ENCODE measurements at regions not wholly inside any gene's neighbourhood (a gene's known extent, or its start where the extent isn't known, plus 50 kb on each side); places are given as distances from the start of the nearest gene placed in this dataset.

DNA sequence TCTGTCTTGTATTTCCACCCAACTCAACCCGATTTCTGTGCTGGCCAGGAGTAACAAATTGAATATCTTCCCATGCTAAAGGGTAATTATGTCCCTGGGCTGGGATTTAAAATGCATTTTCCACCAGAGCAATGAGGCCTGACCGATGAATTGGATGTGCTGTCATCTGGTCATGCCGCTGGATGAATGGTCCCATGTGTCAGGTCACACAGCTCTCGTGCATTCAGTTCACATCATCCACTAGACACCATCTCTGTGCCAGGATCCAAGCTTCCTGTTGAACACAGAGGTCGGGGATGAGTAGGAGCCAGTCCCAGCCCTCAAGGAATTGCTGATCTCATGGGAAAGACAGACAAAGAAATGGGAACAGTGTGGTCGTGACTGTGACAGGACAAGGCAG lies 200.8 kb downstream of the ADRA2A start:
- TF ChIP-seq, protein P1, sequence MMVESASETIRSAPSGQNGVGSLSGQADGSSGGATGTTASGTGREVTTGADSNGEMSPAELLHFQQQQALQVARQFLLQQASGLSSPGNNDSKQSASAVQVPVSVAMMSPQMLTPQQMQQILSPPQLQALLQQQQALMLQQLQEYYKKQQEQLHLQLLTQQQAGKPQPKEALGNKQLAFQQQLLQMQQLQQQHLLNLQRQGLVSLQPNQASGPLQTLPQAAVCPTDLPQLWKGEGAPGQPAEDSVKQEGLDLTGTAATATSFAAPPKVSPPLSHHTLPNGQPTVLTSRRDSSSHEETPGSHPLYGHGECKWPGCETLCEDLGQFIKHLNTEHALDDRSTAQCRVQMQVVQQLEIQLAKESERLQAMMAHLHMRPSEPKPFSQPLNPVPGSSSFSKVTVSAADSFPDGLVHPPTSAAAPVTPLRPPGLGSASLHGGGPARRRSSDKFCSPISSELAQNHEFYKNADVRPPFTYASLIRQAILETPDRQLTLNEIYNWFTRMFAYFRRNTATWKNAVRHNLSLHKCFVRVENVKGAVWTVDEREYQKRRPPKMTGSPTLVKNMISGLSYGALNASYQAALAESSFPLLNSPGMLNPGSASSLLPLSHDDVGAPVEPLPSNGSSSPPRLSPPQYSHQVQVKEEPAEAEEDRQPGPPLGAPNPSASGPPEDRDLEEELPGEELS (CRISPR knock-in tag; IDR thresholded peaks at IDR 0.05), result no peak
- TF ChIP-seq, protein P2, sequence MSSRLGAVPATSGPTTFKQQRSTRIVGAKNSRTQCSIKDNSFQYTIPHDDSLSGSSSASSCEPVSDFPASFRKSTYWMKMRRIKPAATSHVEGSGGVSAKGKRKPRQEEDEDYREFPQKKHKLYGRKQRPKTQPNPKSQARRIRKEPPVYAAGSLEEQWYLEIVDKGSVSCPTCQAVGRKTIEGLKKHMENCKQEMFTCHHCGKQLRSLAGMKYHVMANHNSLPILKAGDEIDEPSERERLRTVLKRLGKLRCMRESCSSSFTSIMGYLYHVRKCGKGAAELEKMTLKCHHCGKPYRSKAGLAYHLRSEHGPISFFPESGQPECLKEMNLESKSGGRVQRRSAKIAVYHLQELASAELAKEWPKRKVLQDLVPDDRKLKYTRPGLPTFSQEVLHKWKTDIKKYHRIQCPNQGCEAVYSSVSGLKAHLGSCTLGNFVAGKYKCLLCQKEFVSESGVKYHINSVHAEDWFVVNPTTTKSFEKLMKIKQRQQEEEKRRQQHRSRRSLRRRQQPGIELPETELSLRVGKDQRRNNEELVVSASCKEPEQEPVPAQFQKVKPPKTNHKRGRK (CRISPR knock-in tag; IDR thresholded peaks at IDR 0.05; ENCODE audit: borderline replicate concordance), result no peak
- TF ChIP-seq, protein P3, sequence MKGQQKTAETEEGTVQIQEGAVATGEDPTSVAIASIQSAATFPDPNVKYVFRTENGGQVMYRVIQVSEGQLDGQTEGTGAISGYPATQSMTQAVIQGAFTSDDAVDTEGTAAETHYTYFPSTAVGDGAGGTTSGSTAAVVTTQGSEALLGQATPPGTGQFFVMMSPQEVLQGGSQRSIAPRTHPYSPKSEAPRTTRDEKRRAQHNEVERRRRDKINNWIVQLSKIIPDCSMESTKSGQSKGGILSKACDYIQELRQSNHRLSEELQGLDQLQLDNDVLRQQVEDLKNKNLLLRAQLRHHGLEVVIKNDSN (CRISPR knock-in tag; IDR thresholded peaks at IDR 0.05), result no peak
- TF ChIP-seq, protein P4, sequence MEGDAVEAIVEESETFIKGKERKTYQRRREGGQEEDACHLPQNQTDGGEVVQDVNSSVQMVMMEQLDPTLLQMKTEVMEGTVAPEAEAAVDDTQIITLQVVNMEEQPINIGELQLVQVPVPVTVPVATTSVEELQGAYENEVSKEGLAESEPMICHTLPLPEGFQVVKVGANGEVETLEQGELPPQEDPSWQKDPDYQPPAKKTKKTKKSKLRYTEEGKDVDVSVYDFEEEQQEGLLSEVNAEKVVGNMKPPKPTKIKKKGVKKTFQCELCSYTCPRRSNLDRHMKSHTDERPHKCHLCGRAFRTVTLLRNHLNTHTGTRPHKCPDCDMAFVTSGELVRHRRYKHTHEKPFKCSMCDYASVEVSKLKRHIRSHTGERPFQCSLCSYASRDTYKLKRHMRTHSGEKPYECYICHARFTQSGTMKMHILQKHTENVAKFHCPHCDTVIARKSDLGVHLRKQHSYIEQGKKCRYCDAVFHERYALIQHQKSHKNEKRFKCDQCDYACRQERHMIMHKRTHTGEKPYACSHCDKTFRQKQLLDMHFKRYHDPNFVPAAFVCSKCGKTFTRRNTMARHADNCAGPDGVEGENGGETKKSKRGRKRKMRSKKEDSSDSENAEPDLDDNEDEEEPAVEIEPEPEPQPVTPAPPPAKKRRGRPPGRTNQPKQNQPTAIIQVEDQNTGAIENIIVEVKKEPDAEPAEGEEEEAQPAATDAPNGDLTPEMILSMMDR (IDR thresholded peaks at IDR 0.05), result no peak
- TF ChIP-seq ESRRA (CRISPR knock-in tag; IDR thresholded peaks at IDR 0.05; ENCODE audit: borderline replicate concordance) (no peak), SP1 (CRISPR knock-in tag; conservative IDR thresholded peaks at IDR 0.05) (no peak), MXD4 (CRISPR knock-in tag; IDR thresholded peaks at IDR 0.05; ENCODE audit: borderline replicate concordance) (no peak), CREB1 (CRISPR knock-in tag; IDR thresholded peaks at IDR 0.05) (no peak)
- TF ChIP-seq, protein P5, sequence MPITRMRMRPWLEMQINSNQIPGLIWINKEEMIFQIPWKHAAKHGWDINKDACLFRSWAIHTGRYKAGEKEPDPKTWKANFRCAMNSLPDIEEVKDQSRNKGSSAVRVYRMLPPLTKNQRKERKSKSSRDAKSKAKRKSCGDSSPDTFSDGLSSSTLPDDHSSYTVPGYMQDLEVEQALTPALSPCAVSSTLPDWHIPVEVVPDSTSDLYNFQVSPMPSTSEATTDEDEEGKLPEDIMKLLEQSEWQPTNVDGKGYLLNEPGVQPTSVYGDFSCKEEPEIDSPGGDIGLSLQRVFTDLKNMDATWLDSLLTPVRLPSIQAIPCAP (CRISPR knock-in tag; IDR thresholded peaks at IDR 0.05), result no peak

Measured in WTC11 (cell line).